GM12801 (cell line): ENCODE measurements at regions not wholly inside any gene's neighbourhood (a gene's known extent, or its start where the extent isn't known, plus 50 kb on each side); places are given as distances from the start of the nearest gene placed in this dataset.

Source experiments
- TF ChIP-seq, protein P1 (sequence below): IDR thresholded peaks from one replicate; pipeline ENCODE4 v1.5.1; 2011; ENCODE audit warnings: control low read depth; ENCODE audit not compliant: insufficient read length; ENCODE audit errors: extremely low read depth

DNA sequence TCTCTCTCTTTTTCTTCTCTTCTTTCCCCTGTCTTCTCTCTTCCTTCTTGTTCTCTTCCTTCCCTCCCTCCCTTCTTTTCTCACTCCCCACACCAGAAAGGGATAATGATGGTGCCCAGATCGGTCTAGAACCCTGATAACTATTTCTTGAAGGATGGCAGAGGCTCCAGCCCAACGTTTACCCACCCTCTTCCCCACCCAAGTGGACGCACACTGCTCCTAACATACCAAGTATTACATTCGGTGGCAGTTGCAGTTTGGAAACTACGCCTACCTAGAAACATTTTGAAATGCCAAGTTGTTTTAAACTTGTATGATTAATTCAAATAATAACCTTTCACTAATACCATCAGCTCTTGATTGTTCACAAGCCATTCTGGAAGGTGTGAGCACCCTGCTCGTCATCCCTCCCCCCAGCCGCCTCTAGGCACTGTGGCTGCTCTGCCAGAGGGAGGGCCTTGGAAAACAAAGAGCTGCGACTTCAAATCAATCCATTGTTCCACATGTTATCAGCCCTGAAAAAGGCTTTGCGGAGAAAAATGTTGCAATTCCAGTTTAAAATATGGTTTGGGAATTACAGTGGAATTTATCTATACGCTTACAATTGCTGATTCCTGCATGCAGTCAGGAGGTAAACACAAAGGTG lies 1017.5 kb upstream of the TENM3 start:
- TF ChIP-seq, protein P1, sequence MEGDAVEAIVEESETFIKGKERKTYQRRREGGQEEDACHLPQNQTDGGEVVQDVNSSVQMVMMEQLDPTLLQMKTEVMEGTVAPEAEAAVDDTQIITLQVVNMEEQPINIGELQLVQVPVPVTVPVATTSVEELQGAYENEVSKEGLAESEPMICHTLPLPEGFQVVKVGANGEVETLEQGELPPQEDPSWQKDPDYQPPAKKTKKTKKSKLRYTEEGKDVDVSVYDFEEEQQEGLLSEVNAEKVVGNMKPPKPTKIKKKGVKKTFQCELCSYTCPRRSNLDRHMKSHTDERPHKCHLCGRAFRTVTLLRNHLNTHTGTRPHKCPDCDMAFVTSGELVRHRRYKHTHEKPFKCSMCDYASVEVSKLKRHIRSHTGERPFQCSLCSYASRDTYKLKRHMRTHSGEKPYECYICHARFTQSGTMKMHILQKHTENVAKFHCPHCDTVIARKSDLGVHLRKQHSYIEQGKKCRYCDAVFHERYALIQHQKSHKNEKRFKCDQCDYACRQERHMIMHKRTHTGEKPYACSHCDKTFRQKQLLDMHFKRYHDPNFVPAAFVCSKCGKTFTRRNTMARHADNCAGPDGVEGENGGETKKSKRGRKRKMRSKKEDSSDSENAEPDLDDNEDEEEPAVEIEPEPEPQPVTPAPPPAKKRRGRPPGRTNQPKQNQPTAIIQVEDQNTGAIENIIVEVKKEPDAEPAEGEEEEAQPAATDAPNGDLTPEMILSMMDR: no peak

DNA sequence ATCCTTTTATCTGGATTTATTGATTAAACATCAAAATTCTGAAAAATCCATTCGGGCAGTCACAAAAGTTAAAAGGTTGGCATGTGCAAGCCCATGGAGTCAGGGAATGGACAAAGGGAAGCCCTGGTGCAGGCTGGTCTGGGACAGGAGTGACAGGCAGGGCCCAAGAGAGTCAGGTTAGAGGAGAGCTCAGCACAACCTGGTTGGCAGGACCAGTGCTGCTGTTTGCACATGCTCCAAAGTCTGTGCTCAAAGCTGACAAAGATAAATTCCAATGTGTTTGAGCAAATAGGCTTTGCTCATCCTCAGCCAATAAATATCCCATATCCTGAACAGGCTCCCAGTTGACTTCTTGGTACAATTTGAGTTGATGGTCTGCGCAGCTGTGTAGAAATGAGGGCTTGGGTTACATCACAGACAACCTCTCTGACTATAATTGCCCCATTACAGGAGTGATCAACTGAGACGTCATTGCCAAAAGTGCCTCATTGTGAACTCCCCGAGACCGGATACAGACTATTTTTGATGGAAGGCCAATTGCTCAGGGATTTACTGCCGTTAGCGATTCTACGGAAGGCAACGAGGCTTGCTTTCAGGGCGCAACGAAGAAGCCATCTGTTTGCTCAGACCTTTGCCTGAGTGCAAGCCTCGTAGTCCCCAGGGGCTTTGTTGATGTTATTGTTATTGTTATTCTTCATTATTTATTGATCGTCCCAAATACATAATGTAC lies 1008.1 kb upstream of the TENM3 start:
- TF ChIP-seq, protein P1: no peak

DNA sequence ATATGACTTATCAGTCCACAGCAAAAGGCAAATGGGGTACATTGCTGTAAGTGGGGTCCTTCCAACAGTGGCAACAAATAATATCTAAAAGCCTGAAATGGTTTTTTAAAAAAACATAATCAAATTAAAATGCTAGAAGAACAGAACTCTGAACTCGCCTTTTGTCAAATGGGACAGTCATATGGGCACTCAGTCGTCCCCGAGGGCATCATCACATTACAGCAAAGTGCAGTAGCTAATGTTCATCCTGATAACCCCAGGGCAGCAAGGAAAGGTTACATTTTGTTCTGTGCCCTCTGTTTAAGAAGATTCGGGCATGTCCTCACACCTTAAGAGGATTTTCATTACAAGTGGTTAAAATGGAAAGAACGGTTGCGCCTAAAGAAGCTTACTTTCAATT lies 997.9 kb upstream of the TENM3 start:
- TF ChIP-seq, protein P1: no peak

DNA sequence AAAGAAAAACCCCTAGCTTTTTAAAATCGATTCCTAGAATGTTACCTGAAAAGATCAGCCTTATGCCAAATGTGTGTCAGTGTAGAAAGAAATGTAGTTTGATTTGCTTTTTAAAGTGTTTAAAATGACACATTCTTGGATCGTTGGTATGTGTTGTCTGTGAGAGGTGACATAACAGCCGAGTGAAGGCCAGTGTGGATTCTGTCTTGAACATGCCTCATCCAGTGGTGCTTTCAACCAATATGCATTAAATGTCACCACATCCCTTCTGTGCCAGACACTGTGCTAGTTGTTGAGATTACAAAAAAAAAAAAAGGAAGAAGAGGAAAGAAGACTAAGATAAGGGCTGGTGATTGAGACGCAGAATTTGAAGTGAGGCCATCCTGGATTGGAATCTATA lies 994.2 kb upstream of the TENM3 start:
- TF ChIP-seq, protein P1: no peak

DNA sequence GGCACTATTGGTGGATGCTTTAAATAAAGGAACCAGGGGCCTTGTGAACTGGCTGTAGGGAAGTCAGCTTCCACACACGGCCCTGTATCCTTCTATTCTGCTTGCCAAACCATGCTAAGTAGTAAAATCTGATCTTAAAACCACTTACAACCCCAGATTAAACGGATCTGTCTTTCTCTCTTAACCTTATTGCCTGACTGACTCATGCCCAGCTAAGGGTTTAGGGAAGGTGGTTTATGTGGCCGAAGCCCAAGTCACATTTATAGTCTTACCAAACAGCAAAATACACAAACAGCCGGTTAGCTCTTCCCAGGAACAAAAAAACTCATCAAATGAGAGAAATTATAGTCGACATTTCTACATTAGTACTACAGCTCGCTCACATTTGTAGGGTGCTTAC lies 988.4 kb upstream of the TENM3 start:
- TF ChIP-seq, protein P1: no peak

DNA sequence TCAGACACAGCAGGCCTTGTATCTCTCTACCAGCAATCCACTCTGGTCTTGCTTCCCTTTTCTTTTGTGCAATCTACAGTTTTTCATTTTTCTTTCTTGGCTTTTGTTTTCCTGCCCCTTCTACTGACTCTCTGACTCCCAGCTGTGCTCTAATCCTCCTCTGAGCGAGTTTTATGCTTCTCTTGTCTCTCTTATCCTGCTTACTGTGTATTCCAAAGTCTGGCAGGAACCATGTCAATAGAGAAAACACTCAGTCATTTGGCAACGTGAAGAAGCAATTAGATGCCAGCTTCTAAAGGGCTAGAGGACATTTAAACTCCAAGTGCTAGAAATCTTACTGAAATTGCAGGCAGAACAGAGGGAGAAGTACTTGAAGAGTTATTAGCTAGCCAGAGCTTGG lies 984.6 kb upstream of the TENM3 start:
- TF ChIP-seq, protein P1: no peak

DNA sequence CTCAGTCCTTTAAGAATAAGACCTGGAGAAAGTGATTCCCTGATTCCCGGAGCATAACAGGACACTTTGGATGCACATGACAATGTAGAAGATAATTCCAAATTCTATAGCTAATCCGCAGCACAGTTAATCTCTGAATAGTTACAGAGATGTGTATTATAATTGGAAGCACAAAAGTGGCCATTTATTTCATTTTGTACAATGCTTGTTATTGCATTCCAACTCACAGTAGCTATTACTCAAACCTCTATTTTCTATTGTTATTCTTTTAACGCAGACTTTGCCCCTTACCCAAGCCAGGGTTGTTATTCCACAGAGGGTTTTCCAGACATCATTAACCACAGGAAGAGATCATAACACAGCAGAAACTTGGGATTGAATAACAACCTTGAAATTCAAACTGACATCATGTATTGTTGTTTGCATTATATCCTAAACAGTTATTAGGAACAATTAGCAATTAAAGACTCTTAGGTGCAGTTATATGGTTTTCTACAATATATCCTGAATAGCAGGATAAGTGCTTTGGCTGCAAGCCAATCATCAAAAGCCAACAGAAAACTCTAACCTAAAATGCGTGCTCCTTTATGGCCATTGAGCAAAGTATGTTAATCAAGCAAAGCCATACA lies 984.0 kb upstream of the TENM3 start:
- TF ChIP-seq, protein P1: no peak
